Muscle of arm (tissue), 1 donor: ENCODE measurements at regions not wholly inside any gene's neighbourhood (a gene's known extent, or its start where the extent isn't known, plus 50 kb on each side); places are given as distances from the start of the nearest gene placed in this dataset.

ENCODE experiments used
- DNase-seq: peaks from one replicate; pipeline ENCODE4 v3.0.0-alpha.2; 2013

DNA sequence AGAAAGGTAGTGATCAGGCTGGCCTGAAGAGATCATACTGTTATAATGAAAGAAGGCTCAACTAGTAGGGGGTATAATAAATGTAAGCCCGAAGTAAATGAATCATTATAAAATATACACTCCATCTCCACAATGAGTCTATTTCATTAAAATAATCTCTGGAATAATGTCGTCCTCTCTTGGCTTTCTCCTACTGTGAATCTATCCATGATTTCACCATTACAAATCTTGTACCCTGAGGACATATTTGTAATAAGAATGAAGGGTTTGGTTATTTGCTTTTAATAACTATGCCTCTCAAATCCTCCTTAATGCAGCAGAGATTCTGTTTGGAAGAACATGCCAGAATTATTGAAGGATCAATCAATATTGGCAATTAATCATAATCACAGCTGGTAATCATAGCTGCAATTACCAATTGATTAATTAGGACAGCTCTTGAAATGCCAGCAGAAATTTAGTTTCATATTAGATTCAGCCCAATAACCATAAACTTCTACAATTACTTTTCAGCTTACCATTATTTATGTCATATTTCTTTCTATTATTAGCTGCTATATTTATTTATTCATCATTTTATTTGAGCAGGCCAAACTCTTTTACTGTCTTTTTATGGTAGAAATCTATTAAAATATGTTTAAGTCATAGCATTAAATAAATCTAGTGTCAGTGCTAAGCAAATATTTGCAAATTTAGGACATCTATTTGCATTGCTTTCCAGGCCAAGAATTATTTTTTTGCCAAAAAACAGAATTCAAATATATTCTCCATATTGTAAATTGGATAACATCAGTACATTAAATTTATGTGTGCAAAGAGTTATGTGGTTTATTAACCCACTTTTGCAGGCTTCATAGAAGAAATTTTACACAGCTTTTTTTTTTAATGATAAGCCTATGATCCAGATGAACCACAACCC, 588.4 kb upstream of the LRRC4C start:
- DNase-seq, result no peak

DNA sequence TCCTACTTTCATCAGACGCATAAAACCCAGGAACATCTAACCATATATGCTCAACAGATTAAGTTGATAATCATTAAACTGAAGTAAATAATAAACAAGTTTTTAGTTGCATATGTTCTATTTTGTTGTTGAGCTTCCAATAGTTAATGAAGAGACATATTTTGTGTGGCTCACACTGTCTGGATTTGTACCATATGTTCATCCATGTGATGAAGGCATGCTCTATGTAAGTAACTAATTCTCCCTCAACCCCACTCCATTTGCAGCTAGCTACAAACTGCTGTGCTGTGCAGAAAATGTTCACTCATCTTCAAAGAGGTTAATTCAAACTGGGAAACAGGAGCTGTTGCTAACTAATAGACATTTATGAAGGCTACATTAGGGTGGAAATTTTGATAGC, 589.7 kb upstream of the LRRC4C start:
- no peak for DNase-seq

DNA sequence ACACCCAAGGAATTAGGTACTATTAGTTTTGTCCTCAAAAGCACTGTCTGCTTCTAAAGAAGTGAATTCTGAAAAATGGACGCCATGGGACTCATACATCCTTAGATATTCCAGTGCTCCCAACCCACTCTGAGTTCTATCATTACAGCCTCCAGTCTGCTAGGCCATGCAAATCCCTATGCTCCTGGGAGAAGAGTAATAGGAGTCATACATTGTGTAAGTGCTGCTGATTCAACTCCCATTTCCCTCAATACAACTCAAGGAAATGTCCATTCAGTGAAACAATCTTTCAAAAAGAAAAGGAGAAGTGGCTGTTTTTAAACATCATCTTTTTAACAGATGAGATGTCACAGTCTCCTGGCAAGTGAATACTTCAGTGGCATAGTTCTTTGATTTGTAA, 590.2 kb upstream of the LRRC4C start:
- DNase-seq, result no peak

DNA sequence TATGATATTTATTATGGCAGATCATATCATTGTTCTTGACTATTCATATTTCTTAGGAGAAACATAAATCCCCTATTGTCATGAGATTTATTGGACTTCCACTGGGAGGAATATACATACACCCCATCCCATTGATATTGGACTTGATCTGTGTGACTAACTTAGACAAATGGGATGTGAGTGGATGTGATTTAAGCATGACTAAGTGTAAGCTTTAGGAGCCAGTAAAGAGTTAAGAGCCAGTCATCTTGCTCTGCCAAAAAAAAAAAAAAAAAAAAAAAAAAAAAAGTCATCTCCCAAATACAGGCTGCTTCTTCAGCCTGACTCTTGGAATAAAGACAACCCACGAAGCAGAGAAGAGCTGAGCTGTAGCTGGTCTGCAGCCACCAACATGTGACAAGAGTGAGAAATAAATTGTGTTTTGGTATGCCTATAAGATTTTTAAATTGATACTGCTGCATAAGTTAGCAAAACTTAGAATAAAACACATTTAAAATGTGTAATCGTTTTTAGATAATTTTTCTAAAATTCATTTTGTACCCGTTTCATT, 595.0 kb upstream of the LRRC4C start:
- DNase-seq, result peak; percentile 44

DNA sequence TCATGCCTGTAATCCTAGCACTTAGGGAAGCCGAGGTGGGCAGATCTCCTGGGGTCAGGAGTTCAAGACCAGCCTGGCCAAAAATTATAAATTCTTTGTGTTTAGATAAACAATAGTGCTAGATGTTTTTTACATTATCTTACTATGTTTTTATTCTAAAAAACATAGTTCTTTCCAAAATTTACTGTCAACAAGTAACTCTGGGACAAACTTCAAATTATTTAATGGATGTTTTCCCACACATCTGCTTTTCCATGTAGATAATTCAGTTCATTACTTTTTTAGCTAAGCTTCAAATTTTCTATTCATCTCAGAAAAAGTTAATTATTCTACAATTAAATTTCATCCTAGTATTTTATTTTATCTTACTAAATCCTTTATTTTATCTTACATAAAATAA, 596.2 kb upstream of the LRRC4C start:
- DNase-seq, result no peak

DNA sequence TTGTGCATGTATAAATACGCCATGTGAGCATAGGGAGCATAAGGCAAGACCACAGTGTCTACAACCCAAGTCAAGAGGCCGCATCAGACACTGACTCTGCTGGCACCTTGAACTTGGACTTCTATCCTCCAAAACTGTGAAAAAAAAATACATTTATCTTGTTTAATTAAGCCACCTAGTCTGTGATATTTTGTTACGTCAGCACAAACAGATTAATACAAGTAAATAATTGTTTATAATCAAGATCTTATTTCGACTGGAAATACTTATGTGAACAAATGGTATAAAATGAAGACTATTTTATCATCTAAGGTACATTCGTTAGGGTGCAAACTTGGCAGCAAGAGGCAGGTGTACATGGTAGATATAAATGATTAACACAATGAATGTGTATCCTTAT, 599.3 kb upstream of the LRRC4C start:
- DNase-seq, result no peak

DNA sequence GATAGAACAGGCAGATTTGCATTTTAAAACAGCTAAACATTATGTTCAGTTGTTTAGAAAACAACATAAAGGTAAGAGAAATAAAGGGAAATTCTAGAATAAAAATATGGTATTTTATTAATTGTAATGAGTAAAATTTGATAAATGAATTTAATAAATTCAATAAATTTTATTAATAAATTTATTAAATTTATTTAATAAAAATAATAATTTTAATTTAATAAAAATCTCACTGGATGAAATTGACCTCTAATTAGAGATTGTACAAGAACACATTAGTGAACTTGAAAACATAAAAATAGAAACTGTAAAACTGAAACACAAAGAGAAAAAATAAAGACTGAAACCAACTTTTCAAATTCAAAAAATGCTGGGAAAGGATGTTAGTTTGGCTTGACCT, 605.7 kb upstream of the LRRC4C start:
- DNase-seq, result no peak

DNA sequence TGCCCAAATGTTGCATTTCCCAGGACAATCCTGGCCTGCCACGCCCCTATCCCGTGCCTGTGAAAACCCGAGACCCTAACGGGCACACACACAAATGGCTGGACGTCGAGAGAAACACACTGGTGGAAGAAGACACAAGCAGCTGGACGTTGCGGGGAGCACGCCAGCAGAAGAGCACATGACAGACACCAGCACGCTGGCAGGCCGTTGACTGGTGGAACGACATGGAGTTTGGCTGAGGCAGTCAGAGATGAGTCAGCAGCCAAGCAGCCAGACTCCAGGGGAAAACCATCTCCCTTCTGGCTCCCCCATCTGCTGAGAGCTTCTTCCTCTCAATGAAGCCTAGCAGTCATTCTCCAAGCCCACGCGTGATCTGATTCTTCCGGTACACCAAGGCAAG, 606.7 kb upstream of the LRRC4C start:
- DNase-seq, result no peak

DNA sequence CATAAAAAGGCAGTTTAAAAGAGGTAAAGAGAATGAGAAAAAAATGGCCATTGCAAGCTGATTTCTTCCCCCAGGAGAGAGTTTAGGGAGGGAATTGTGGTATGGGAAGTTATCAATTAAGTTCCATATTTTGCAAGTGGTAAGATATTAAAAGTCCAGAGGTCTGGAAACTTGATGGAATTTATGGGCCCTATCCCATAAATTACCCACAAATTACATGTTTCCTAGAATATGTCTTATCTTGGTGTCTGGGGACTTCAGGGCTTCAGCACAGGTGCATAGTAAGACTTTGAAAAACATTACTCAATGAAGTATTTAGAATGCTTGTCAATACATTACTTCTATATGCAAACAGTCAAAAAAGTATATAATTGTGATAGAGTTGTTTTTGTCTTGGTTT, 614.9 kb upstream of the LRRC4C start:
- DNase-seq, result no peak

DNA sequence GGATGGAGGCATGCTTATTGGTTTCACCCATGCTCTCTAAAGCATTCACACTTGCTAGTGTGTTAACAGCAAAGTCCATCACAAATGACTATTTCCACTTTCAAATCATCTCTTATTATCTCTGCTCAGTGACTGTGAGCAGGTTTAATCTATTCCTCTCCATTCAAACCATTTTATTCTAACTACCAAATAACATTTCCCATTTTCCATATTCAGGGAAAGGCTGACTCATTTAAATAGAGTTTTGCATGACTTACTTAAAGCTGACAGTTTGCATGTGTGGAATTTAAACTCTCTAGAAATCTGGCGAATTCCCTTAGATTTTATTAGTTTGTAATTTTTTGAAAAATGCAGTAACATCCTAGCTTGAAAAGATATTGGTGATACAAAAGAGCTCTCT, 615.7 kb upstream of the LRRC4C start:
- DNase-seq, result no peak

DNA sequence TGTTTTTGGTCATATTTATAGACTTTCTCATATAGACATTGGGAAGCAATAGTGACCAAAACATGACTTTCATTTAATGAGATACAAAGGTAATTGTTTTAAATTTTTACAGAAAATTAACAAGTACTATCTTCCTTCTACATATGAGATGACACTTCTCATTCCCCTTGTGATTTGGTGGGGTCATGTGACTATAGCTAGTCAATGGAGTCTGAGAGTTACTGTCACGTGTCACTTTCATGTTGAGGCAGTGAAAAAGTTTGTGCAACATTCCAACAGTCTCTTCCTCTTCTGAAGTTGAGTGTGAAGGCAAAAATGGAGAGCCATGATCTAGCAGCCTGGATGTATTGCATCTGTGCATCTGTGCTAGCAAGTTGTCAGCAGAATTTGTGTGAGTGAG, 618.3 kb upstream of the LRRC4C start:
- no peak for DNase-seq

DNA sequence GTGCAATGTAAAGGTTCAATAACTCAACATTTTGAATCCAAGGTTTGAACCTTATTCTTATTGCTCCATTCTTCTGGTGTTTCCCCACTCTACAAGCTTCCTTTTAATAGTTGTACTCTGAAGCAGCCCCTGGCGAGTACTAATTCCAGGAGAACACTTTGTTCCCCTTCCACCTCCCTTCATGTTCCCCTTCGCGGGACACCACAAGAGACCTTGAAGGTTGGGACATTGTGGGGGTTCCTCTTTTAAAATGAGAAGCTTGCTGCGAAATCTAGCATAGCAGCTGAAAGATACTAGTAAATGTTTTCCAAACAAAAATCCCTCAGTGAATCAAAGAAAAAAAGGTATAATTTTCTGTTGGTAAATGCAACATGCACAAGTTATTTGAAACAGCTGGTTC, 626.3 kb upstream of the LRRC4C start:
- DNase-seq, result no peak

DNA sequence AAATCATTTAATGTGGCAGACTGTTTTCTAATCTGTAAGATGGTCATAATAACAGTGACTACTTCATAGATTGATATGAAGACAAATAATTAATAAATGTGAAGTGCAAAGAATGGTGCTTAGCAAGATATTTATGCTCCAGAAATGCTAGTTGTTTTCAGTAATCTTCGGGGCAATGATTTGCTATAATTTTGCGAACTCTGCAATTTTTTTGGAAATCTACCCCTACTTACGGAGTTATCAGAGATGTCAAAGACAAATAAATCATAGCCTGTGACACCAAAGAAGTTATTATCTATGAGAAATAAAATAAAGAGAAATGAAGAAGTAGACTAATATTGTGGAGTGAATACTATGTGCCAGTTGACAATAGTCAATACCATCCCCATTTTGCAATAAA, 634.1 kb upstream of the LRRC4C start:
- DNase-seq, result no peak

DNA sequence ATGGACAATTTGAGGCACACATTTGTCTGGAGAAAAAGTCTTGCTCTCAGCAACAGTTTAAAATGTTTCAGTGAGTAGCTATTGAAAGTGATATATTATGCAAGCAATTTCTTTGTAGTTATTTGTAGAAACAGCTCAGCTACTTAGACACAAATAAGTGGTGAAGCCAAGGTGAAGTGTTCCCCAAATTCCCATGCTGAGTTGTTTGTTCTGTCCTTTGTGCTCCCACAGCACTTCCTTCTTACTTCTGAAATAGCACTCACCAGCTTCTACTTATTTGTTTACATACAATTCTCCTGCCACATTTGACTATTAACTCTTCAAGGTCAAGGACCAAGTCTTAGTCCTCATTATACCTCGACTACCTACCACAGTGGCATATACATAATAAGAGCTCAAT, 638.6 kb upstream of the LRRC4C start:
- DNase-seq, result no peak

DNA sequence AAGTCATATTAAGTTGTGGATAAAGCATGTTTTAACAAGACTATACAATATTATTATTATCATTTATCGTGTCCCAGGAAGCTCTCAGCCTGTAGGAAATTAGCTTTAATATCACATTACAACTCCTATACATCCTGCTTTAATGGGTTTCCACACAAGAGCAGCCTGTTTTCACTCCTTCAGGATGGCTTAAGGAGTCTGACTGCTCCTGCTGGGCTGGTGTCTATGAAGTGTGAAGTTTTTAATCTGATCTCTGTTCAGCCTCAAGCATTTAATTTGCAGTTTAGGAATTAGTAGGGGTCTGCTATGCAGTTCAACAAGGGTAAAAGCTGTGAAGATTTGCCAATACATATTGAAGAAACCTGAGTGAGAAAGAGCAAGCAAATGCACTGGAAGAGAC, 653.4 kb upstream of the LRRC4C start:
- DNase-seq, result no peak

DNA sequence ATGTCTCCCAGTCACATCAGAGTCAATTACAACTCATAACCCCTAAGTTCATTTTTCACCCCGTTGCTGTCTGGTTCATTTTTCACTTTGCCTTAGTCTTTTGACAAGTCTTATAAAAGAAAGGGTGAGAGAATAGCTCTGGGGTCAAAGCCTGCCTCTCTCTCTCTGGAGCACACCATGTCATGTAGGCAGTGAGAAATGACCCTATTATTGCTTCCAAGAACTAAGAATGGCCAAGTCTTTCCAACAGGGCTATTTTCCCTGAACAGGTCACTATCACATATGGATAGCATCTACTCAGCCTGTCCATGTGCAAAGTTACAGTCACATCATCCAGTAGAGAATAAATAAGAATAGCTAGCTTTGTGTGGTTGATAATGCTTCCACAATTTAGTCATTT, 655.5 kb upstream of the LRRC4C start:
- DNase-seq, result no peak

DNA sequence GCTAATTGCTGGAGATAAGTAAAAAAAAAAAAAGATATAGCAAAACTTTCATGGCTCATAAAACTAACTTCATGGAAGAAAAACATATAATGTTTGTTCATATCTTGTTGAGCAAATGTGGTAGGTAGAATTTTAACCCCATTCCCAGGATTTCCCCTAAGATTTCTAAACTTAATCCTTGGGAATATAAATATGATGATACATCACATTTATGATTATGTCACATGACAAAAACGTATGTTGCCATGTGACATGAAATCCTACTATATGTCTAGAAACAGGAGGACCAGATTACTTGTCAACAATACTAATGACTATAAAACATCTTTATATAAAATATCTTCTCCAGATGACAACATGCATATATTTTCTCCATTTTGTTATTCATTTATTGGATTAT, 679.0 kb upstream of the LRRC4C start:
- DNase-seq, result no peak

DNA sequence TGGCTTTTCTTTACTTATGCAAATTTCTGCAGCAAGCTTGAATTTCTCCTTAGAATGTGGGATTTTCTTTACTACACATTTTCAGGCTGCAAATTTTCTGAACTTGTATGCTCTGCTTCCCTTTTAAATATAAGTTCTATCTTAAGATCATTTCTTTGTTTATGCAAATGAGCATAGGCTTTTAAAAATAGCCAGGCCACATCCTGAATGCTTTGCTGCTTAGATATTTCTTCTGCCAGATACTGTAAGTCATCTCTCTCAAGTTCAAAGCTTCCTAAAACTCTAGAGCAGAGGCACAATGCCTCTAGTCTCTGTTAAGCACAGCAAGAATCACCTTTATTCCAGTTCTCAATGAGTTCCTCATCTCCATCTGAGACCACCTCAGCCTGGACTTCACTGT, 685.9 kb upstream of the LRRC4C start:
- no peak for DNase-seq

DNA sequence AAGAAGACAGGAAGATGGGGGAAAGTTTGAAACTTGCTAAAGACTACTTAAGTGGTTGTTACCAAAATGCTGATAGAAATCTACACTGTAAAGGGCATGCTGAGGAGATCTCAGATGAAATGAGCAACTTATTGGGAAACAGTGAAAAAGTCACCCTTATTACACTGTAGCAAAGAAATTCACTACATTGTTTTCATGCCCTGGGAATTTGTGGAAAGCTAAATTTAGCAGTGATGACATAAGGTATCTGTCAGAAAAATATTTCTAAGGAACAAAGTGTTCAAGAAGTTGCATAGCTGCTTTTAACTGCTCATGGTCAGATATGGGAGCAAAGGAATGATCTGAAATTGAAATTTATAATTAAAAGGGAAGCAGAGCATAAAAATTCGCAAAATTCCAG, 702.4 kb upstream of the LRRC4C start:
- DNase-seq, result no peak

DNA sequence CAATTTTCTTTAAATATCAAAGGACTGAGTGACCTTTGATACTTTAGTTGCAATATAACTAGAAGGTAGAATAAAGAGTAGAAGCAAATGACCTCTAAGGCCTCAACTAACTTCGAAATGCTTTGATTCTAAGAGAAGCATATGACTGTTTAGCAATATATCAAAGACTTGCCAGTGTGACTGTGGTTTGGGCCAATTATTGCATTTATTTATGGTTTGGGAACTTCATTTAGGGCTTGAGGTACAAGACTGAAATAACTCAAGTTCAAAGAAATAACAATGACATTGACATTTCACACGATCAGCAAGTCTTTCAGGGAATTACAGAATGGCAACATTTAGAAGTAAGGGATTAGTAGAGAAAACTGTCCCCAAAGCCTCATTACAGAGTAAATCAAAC, 709.7 kb upstream of the LRRC4C start:
- no peak for DNase-seq

DNA sequence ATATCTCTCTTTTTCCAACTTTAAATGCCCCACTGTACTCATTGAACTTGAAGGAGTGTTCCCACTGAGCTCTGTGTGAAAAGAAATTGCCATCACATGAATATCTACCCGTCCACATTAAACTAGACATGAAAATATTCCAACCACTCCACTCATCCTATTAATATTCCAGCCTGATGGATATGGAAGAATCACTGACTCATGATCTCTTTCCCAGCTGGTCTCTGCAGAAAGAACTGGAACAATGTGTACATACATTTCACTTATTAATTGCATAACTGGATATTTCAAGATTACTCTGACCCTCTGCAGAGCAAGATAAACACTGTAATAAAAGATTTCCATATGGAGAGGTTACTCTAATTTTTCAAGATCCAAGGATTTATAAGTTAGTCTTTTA, 711.1 kb upstream of the LRRC4C start:
- peak; percentile 41 for DNase-seq

DNA sequence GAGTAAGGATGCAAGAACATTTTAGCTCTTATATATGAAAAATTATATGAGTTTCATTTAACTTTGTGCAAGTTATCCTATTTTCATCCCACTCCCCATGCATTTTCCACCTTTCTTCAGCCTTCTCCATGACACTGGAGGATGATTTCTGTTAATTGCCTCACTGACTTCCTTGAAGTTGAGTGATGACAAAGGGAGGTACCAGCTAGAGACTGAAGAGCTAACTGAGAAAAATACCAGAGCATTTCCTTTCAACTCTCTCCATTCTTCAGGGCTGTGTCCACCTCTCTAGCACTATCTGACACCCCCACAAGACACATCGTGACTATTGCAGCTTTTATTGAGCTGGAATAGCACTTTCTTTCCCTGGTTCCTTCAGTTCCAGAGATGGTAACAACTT, 711.6 kb upstream of the LRRC4C start:
- DNase-seq, result no peak

DNA sequence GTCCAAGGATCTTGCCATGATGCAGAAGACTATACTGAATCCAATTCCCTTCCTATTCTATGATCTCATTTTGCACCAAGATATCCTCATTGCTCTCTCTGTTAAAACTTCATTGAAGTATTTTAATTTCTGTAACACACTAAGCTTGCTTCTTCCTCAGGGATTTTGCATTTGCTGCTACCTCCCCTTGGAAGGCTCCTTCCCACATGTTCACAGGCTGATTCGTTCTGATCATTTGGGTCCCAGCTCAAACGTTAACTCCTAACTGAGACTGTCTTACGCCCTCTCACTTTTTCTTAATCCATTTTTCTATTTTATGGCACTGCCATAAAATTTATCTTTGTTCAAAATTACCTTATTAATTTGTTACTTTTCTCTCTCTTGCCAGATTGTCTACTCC, 713.0 kb upstream of the LRRC4C start:
- no peak for DNase-seq

DNA sequence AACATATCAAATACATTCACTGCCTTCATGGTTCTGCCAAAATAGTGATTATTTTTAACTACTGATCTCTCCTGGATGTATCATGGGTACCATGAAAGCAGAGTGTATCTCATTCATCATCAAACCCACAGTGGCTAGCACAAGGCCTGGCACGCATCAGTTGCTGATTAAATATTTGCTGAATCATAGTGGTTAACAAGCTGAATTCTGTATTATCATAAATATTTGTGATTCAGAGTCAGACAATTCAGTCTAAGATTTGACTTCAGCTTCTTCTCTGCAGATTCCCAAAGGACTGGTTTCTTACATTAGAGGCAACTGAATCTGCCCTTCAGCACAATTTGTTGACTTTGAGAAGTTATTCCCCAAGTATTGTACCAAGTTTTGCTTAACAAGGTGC, 715.8 kb upstream of the LRRC4C start:
- DNase-seq, result no peak
